ENCODE measurements at regions not wholly inside any gene's neighbourhood (a gene's known extent, or its start where the extent isn't known, plus 50 kb on each side); places are given as distances from the start of the nearest gene placed in this dataset.

DNA sequence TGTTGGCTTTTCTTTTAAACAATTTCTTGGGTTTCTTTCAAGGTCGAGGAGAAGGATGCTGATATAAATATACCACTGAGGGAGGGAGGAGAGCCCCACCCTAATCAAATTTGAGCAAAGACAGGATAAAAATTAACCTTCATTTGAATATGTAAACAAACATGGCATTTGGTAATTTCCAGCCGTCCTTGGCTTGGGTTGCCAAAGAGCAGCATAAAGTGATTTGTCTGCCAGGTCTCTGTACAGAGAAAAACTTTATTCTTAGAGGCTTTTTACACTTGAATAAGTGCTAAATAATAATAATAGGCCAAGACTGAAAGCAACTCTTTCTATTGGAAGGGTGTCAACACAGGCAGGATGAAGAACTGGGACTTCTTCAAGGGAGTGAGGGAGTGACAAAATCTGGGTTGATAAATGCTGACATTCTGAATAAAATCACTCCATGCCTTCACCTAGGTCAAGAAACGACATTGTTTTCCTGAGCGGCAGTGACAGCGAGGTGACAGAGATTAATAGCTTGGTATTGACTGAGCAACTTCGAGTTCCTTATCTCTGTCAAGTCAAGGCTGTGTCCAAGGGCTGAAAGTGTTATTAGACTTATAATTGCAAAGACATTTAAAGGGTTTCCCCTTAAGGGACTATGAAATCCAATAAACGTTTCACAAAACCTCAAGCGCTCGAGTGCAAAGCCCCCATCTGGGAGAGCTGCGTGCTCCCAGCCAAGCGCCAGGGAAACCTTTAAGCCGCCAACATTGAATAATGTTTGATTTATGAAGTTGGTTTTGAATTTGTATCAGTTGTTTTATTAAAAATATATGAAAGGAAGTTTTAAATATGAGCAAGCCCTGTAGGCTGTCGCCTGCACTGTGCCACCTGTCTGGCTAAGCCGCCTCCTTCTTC, 269.5 kb upstream of the N4BP1 start:
- ChIA-PET POLR2A (no interaction called here), CTCF (no interaction called here)
- no peak for DNase-seq (ENCODE audit: low read depth)
- Histone ChIP-seq H3K36me3 (ENCODE audit: control insufficient read depth, insufficient read depth, low read length) (no peaks in the 10 kb centered on the region), H3K27me3 (ENCODE audit: control insufficient read depth, insufficient read depth, low read length) (no peaks in the 10 kb centered on the region), H3K4me3 (ENCODE audit: low read depth, low read length) (no peak overlapping the region)
- no peak for TF ChIP-seq CTCF (IDR thresholded peaks at IDR 0.05; ENCODE audit: insufficient read depth, low read depth, low read length)

- ChIA-PET CTCF (interaction anchor here (1.1 kb wide), 1 partner anchor 22 kb away, joined by 5 read pairs; no protein-coding TSS in a partner anchor), POLR2A (no interaction called here)
- no peak overlapping the region for H3K4me3 ChIP-seq (ENCODE audit: low read depth, low read length)
- no peaks in the 10 kb centered on the region for H3K36me3 ChIP-seq (ENCODE audit: control insufficient read depth, insufficient read depth, low read length)
- no peak for DNase-seq (ENCODE audit: low read depth)
- no peak for TF ChIP-seq CTCF (IDR thresholded peaks at IDR 0.05; ENCODE audit: insufficient read depth, low read depth, low read length)
- H3K27me3 ChIP-seq (ENCODE audit: control insufficient read depth, insufficient read depth, low read length) = no peaks in the 10 kb centered on the region
Measured at GRCh38 chr16:48877946-48878345, 268.0 kb upstream of the N4BP1 start.

DNA sequence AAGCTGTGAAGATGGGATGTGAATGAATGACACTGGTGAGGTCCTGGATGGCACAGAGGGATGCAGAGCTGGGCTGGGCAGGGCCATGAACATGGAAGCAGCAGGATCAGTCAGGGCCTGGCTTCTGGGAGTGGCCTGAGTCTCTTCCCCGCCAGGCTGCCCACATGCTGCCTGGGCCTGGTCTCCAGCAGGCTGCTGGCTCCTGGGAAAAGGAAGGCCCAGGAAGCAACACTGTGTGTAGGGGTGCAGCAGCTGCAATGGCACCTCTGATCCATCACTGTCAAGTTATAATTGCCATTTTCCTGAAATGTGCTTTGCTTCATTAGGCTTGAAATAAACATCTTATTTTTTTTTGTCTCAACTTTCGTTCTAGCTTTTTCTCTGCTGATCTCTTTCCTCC, 260.2 kb upstream of the N4BP1 start:
- ChIA-PET CTCF (interaction anchor here (1.6 kb wide), 1 partner anchor 8 kb away, joined by 5 read pairs; no protein-coding TSS in a partner anchor), POLR2A (no interaction called here)
- H3K36me3 ChIP-seq (ENCODE audit: control insufficient read depth, insufficient read depth, low read length) = no peaks in the 10 kb centered on the region
- no peak overlapping the region for H3K4me3 ChIP-seq (ENCODE audit: low read depth, low read length)
- no peaks in the 10 kb centered on the region for H3K27me3 ChIP-seq (ENCODE audit: control insufficient read depth, insufficient read depth, low read length)
- no peak for TF ChIP-seq CTCF (IDR thresholded peaks at IDR 0.05; ENCODE audit: insufficient read depth, low read depth, low read length)
- no peak for DNase-seq (ENCODE audit: low read depth)

DNA sequence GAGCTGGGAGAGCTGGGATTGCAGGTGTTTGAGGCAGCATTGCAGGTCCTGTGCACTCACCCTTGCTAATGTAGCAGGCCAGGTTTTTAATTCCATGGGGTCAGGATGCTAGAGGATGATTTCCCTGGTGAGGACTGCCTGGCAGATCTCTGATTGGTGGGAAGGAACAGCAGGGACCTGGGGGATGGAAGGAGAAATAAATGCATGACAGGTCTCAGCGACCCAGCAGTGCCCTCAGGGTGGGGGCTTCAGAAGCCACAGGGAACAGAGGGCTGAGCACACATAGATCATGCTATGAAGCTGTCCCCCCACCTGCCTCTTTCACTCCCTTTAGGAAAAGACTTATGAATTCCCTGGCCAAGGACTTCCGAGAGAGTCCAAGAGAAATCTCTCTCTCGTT, 255.5 kb upstream of the N4BP1 start:
- Histone ChIP-seq H3K4me3 (ENCODE audit: low read depth, low read length) (no peak overlapping the region), H3K36me3 (ENCODE audit: control insufficient read depth, insufficient read depth, low read length) (no peaks in the 10 kb centered on the region), H3K27me3 (ENCODE audit: control insufficient read depth, insufficient read depth, low read length) (no peaks in the 10 kb centered on the region)
- TF ChIP-seq CTCF (IDR thresholded peaks at IDR 0.05; ENCODE audit: insufficient read depth, low read depth, low read length) = no peak
- ChIA-PET CTCF (no interaction called here), POLR2A (no interaction called here)
- DNase-seq (ENCODE audit: low read depth) = no peak

DNA sequence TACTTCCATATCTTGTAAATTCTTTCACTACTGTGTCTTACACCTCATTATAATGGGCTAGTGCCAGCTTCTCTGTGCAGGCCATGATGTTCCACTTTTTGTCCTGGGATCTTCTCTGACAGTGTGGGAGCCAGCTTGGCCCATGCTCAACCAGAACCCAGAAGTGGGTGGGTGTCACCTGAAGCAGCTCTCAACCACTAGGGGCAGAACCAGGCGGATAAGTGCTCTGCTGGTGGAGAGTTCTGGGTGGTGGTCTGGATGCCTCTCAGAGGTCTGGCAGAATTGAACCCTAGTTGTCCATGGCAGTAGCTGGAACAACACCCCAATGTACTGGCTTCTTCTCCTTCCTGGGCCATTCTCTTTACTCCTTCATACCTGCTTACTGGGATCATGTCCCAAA, 254.1 kb upstream of the N4BP1 start:
- POLR2A ChIA-PET = no interaction called here
- Histone ChIP-seq H3K27me3 (ENCODE audit: control insufficient read depth, insufficient read depth, low read length) (no peaks in the 10 kb centered on the region), H3K36me3 (ENCODE audit: control insufficient read depth, insufficient read depth, low read length) (no peaks in the 10 kb centered on the region), H3K4me3 (ENCODE audit: low read depth, low read length) (no peak overlapping the region)
- TF ChIP-seq CTCF (IDR thresholded peaks at IDR 0.05; ENCODE audit: insufficient read depth, low read depth, low read length) = no peak
- DNase-seq (ENCODE audit: low read depth) = no peak
- CTCF ChIA-PET = no interaction called here

Data from BJ (cell line).